SK-N-DZ (cell line): ENCODE measurements at regions not wholly inside any gene's neighbourhood (a gene's known extent, or its start where the extent isn't known, plus 50 kb on each side); places are given as distances from the start of the nearest gene placed in this dataset.

Experiments
- small RNA-seq, 2 experiments: library from RNA; depleted of rRNA; stranded (forward); fragments of <200 nt; gene quantifications; one replicate each; pipeline ENCODE3, GENCODE V24; 2014

Small RNA genes in the stretch of these regions (small RNA-seq; reads per million reads assigned to genes)
- gene AC093534.1 (0 reads per million in 2 experiments), gene RNU7-34P (0 to 0.04 reads per million in 2 experiments)
